ENCODE measurements at regions not wholly inside any gene's neighbourhood (a gene's known extent, or its start where the extent isn't known, plus 50 kb on each side); places are given as distances from the start of the nearest gene placed in this dataset.

- TF ChIP-seq CTCF (IDR thresholded peaks at IDR 0.05; ENCODE audit: unreplicated experiment): no peak
- Mint-ChIP-seq H3K4me3 (ENCODE audit: unreplicated experiment) (no peak overlapping the region), H3K4me1 (ENCODE audit: insufficient read depth, unreplicated experiment) (no peaks in the 10 kb centered on the region), H3K27me3 (ENCODE audit: insufficient read depth, unreplicated experiment) (peaks cover 46% of the 10 kb centered on the region), H3K27ac (ENCODE audit: low read depth, unreplicated experiment) (no peak overlapping the region), H3K36me3 (ENCODE audit: insufficient read depth, unreplicated experiment) (no peaks in the 10 kb centered on the region), H3K9me3 (ENCODE audit: unreplicated experiment) (no peaks in the 10 kb centered on the region)
- ChIA-PET CTCF (no interaction called here), POLR2A (no interaction called here)
- no peak for DNase-seq (ENCODE audit: unreplicated experiment)
- no TSS peak for BruUV-seq (replicated peaks)
- intact Hi-C loops (cut with micrococcal nuclease): no loop called here
Measured at GRCh38 chr6:115602466-115602865, 458.2 kb downstream of the FRK start.

GRCh38 chr6:115601509-115601908 is 459.2 kb downstream of the FRK start:
- POLR2A ChIA-PET: no interaction called here
- Mint-ChIP-seq H3K27me3 (ENCODE audit: insufficient read depth, unreplicated experiment) (peaks cover 46% of the 10 kb centered on the region), H3K4me1 (ENCODE audit: insufficient read depth, unreplicated experiment) (no peaks in the 10 kb centered on the region)

GRCh38 chr6:115601064-115601463 is 459.6 kb downstream of the FRK start:
- ChIA-PET CTCF (no interaction called here), POLR2A (no interaction called here)
- BruUV-seq (replicated peaks): no TSS peak

More at GRCh38 chr6:115601509-115601908, 459.2 kb downstream of the FRK start:
- no peak for TF ChIP-seq CTCF (IDR thresholded peaks at IDR 0.05; ENCODE audit: unreplicated experiment)
- H3K36me3 Mint-ChIP-seq (ENCODE audit: insufficient read depth, unreplicated experiment): no peaks in the 10 kb centered on the region
- no TSS peak for BruUV-seq (replicated peaks)
- DNase-seq (ENCODE audit: unreplicated experiment): no peak
- H3K4me3 Mint-ChIP-seq (ENCODE audit: unreplicated experiment): no peak overlapping the region
- intact Hi-C loops (cut with micrococcal nuclease): no loop called here
- H3K27ac Mint-ChIP-seq (ENCODE audit: low read depth, unreplicated experiment): no peak overlapping the region
- CTCF ChIA-PET: no interaction called here
- no peaks in the 10 kb centered on the region for H3K9me3 Mint-ChIP-seq (ENCODE audit: unreplicated experiment)

GRCh38 chr6:115594891-115595290 is 465.8 kb downstream of the FRK start:
- CTCF ChIA-PET: no interaction called here
- Mint-ChIP-seq H3K36me3 (ENCODE audit: insufficient read depth, unreplicated experiment) (no peaks in the 10 kb centered on the region), H3K4me3 (ENCODE audit: unreplicated experiment) (no peak overlapping the region), H3K9me3 (ENCODE audit: unreplicated experiment) (no peaks in the 10 kb centered on the region), H3K27ac (ENCODE audit: low read depth, unreplicated experiment) (no peak overlapping the region), H3K27me3 (ENCODE audit: insufficient read depth, unreplicated experiment) (peaks cover 23% of the 10 kb centered on the region), H3K4me1 (ENCODE audit: insufficient read depth, unreplicated experiment) (no peaks in the 10 kb centered on the region)
- POLR2A ChIA-PET: no interaction called here
- DNase-seq (ENCODE audit: unreplicated experiment): no peak
- intact Hi-C loops (cut with micrococcal nuclease): no loop called here
- TF ChIP-seq CTCF (IDR thresholded peaks at IDR 0.05; ENCODE audit: unreplicated experiment): no peak
- BruUV-seq (replicated peaks): no TSS peak

More at GRCh38 chr6:115601064-115601463, 459.6 kb downstream of the FRK start:
- no peaks in the 10 kb centered on the region for H3K36me3 Mint-ChIP-seq (ENCODE audit: insufficient read depth, unreplicated experiment)
- no peak overlapping the region for H3K27ac Mint-ChIP-seq (ENCODE audit: low read depth, unreplicated experiment)
- H3K9me3 Mint-ChIP-seq (ENCODE audit: unreplicated experiment): no peaks in the 10 kb centered on the region
- H3K27me3 Mint-ChIP-seq (ENCODE audit: insufficient read depth, unreplicated experiment): peaks cover 46% of the 10 kb centered on the region
- intact Hi-C loops (cut with micrococcal nuclease): no loop called here
- no peak for DNase-seq (ENCODE audit: unreplicated experiment)
- no peak overlapping the region for H3K4me3 Mint-ChIP-seq (ENCODE audit: unreplicated experiment)
- TF ChIP-seq CTCF (IDR thresholded peaks at IDR 0.05; ENCODE audit: unreplicated experiment): no peak
- H3K4me1 Mint-ChIP-seq (ENCODE audit: insufficient read depth, unreplicated experiment): no peaks in the 10 kb centered on the region

Measured in MCF 10A (cell line).